HEK293T (cell line): ENCODE measurements at regions not wholly inside any gene's neighbourhood (a gene's known extent, or its start where the extent isn't known, plus 50 kb on each side); places are given as distances from the start of the nearest gene placed in this dataset.

ENCODE experiments used
- FOXA1 ChIP-seq: fragments of 450-650 bp; IDR thresholded peaks from 2 replicates; pipeline ENCODE4 v1.6.1; 2016; ENCODE audit warnings: mild to moderate bottlenecking
- FOXK2 ChIP-seq: fragments of 450-650 bp; IDR thresholded peaks from 2 replicates; pipeline ENCODE4 v1.6.1; 2016; ENCODE audit warnings: mild to moderate bottlenecking
- FOXM1 ChIP-seq: fragments of 450-650 bp; IDR thresholded peaks from 2 replicates; pipeline ENCODE4 v1.6.1; 2017; ENCODE audit warnings: mild to moderate bottlenecking, borderline replicate concordance
- L3MBTL2 ChIP-seq: fragments of 450-650 bp; conservative IDR thresholded peaks from 2 replicates; pipeline ENCODE4 v1.6.1; 2016; ENCODE audit warnings: mild to moderate bottlenecking
- SP1 ChIP-seq: fragments of 450-650 bp; IDR thresholded peaks from 2 replicates; pipeline ENCODE4 v1.6.1; 2017
- TARDBP ChIP-seq: fragments of 450-650 bp; IDR thresholded peaks from 2 replicates; pipeline ENCODE4 v1.6.1; 2016

GRCh38 chr3:158950178-158950901 lies 148.5 kb downstream of the MFSD1 start:
- TF ChIP-seq SP1, result no peak
- no peak for TF ChIP-seq L3MBTL2
- TF ChIP-seq TARDBP, result no peak
- TF ChIP-seq FOXK2, result no peak
- TF ChIP-seq FOXM1, result no peak
- no peak for TF ChIP-seq FOXA1
